H9 (cell line): ENCODE measurements at regions not wholly inside any gene's neighbourhood (a gene's known extent, or its start where the extent isn't known, plus 50 kb on each side); places are given as distances from the start of the nearest gene placed in this dataset.

Experiments used
- DNase-seq: peaks from one replicate; pipeline ENCODE4 v3.0.0-alpha.2; 2017
- H2AFZ ChIP-seq: one replicate; pipeline ENCODE4 v1.6.1; 2013; ENCODE audit warnings: mild to moderate bottlenecking, low read length, control low read depth, moderate library complexity
- H2AK5ac ChIP-seq: 2 replicates; pipeline ENCODE4 v1.6.1; 2013; ENCODE audit warnings: low read length, control low read depth, mixed read lengths; ENCODE audit not compliant: insufficient read length
- H2BK120ac ChIP-seq: one replicate; pipeline ENCODE4 v1.6.1; 2013; ENCODE audit warnings: low read depth, mild to moderate bottlenecking, low read length, control low read depth, inconsistent platforms; ENCODE audit not compliant: poor library complexity, severe bottlenecking
- H2BK12ac ChIP-seq: 2 replicates; pipeline ENCODE4 v1.6.1; 2013; ENCODE audit warnings: low read length, control low read depth, mixed read lengths, low read depth; ENCODE audit not compliant: insufficient read length
- H2BK15ac ChIP-seq: 2 replicates; pipeline ENCODE4 v1.6.1; 2013; ENCODE audit warnings: low read depth, low read length, control low read depth
- H2BK20ac ChIP-seq: one replicate; pipeline ENCODE4 v1.6.1; 2013; ENCODE audit warnings: low read depth, mild to moderate bottlenecking, low read length, control low read depth, inconsistent platforms; ENCODE audit not compliant: poor library complexity, severe bottlenecking
- H2BK5ac ChIP-seq: 2 replicates; pipeline ENCODE4 v1.6.1; 2013; ENCODE audit warnings: low read length, control low read depth, mixed read lengths; ENCODE audit not compliant: insufficient read length
- H3K14ac ChIP-seq: 2 replicates; pipeline ENCODE4 v1.6.1; 2013; ENCODE audit warnings: low read length, control low read depth; ENCODE audit not compliant: insufficient read depth
- H3K18ac ChIP-seq: 2 replicates; pipeline ENCODE4 v1.6.1; 2013; ENCODE audit warnings: low read depth, mild to moderate bottlenecking, mixed read lengths, low read length, control low read depth; ENCODE audit not compliant: insufficient read length
- H3K23ac ChIP-seq: 2 replicates; pipeline ENCODE4 v1.6.1; 2013; ENCODE audit warnings: low read length, control low read depth, mixed read lengths, low read depth; ENCODE audit not compliant: insufficient read length
- H3K23me2 ChIP-seq: 2 replicates; pipeline ENCODE4 v1.6.1; 2013; ENCODE audit warnings: low read depth, mild to moderate bottlenecking, mixed read lengths, low read length, control low read depth; ENCODE audit not compliant: insufficient read length, poor library complexity, severe bottlenecking
- H3K27ac ChIP-seq: 2 replicates; pipeline ENCODE4 v1.5.1; 2013; ENCODE audit warnings: low read length, control low read depth, mixed read lengths, low read depth; ENCODE audit not compliant: insufficient read length
- H3K27me3 ChIP-seq: 2 replicates; pipeline ENCODE4 v1.6.1; 2013; ENCODE audit warnings: low read length, control low read depth, inconsistent platforms; ENCODE audit not compliant: insufficient read depth
- H3K4ac ChIP-seq: 2 replicates; pipeline ENCODE4 v1.6.1; 2013; ENCODE audit warnings: low read depth, mild to moderate bottlenecking, control low read depth, inconsistent platforms, low read length, moderate library complexity
- H3K4me1 ChIP-seq: 2 replicates; pipeline ENCODE4 v1.6.1; 2013; ENCODE audit warnings: low read length, control low read depth, inconsistent platforms; ENCODE audit not compliant: insufficient read depth
- H3K4me2 ChIP-seq: 2 replicates; pipeline ENCODE4 v1.6.1; 2013; ENCODE audit warnings: low read length, control low read depth, mixed read lengths; ENCODE audit not compliant: insufficient read length, insufficient read depth
- H3K56ac ChIP-seq: 2 replicates; pipeline ENCODE4 v1.6.1; 2013; ENCODE audit warnings: low read depth, mild to moderate bottlenecking, mixed read lengths, low read length, control low read depth; ENCODE audit not compliant: insufficient read length
- H3K79me1 ChIP-seq: 2 replicates; pipeline ENCODE4 v1.6.1; 2013; ENCODE audit warnings: low read depth, mild to moderate bottlenecking, moderate library complexity, low read length, control low read depth, inconsistent platforms; ENCODE audit not compliant: insufficient read depth, poor library complexity, severe bottlenecking
- H3K79me2 ChIP-seq: 2 replicates; pipeline ENCODE4 v1.6.1; 2013; ENCODE audit warnings: low read length, control low read depth, inconsistent platforms; ENCODE audit not compliant: insufficient read depth
- H3K9ac ChIP-seq: 2 replicates; pipeline ENCODE4 v1.6.1; 2013; ENCODE audit warnings: low read length, control low read depth, mixed read lengths; ENCODE audit not compliant: insufficient read length; ENCODE audit errors: extremely low read depth
- H3K9me3 ChIP-seq: one replicate; pipeline ENCODE4 v1.6.1; 2013; ENCODE audit warnings: low read depth, low read length, inconsistent platforms; ENCODE audit not compliant: control insufficient read depth
- H3T11ph ChIP-seq: one replicate; pipeline ENCODE4 v1.6.1; 2013; ENCODE audit warnings: mild to moderate bottlenecking, low read length, control low read depth, inconsistent platforms
- H4K20me1 ChIP-seq: one replicate; pipeline ENCODE4 v1.6.1; 2013; ENCODE audit not compliant: control insufficient read depth, insufficient read length, insufficient read depth
- H4K5ac ChIP-seq: 2 replicates; pipeline ENCODE4 v1.6.1; 2013; ENCODE audit warnings: low read depth, mild to moderate bottlenecking, mixed read lengths, low read length, control low read depth; ENCODE audit not compliant: insufficient read length
- H4K8ac ChIP-seq: replicated peaks from 2 replicates; pipeline ENCODE4 v1.6.1; 2013; ENCODE audit warnings: low read length, control low read depth, mixed read lengths, low read depth; ENCODE audit not compliant: insufficient read length
- H4K91ac ChIP-seq: 2 replicates; pipeline ENCODE4 v1.6.1; 2013; ENCODE audit warnings: low read depth, mild to moderate bottlenecking, moderate library complexity, mixed read lengths, low read length, control low read depth; ENCODE audit not compliant: insufficient read length
- H3K27ac Mint-ChIP-seq, 3 experiments: 2 replicates in 2 of 3; 3 replicates in 1 of 3; pipeline ENCODE4 v1.8.0; 2020 to 2021; ENCODE audit warnings: mixed read lengths in 3 of 3, mild to moderate bottlenecking in 1 of 3, moderate library complexity in 1 of 3
- H3K27me3 Mint-ChIP-seq: 2 replicates; pipeline ENCODE4 v1.8.0; 2021; ENCODE audit warnings: low read depth, mild to moderate bottlenecking, moderate library complexity, mixed read lengths
- H3K36me3 Mint-ChIP-seq, 3 experiments: 2 replicates in 2 of 3; 3 replicates in 1 of 3; pipeline ENCODE4 v1.8.0; 2020 to 2021; ENCODE audit warnings: low read depth in 3 of 3, mixed read lengths in 3 of 3; ENCODE audit not compliant: insufficient read depth in 1 of 3
- H3K4me1 Mint-ChIP-seq, 2 experiments: 2 replicates each; pipeline ENCODE4 v1.8.0; 2020; ENCODE audit warnings: mixed read lengths in 2 of 2
- H3K4me3 Mint-ChIP-seq, 2 experiments: 2 replicates in 1 of 2; 3 replicates in 1 of 2; pipeline ENCODE4 v1.8.0; 2020 to 2021; ENCODE audit warnings: mild to moderate bottlenecking in 2 of 2, mixed read lengths in 2 of 2, moderate library complexity in 1 of 2
- H3K9me3 Mint-ChIP-seq, 2 experiments: 2 replicates in 1 of 2; 3 replicates in 1 of 2; pipeline ENCODE4 v1.8.0; 2020; ENCODE audit warnings: mild to moderate bottlenecking in 2 of 2, mixed read lengths in 2 of 2, moderate library complexity in 1 of 2
- WGBS: extraction: QIAGEN DNeasy Blood & Tissue Kit; methylation state at CpG from one replicate; pipeline ENCODE4 v1.1.7; 2013; ENCODE audit warnings: missing lambda C conversion rate, low lambda C conversion rate, mixed read lengths; ENCODE audit not compliant: insufficient read length; ENCODE audit errors: extremely low coverage; 5-methylcytosine and 5-hydroxymethylcytosine counted together
- TF ChIP-seq, protein P1 (sequence below): fragments of 200-600 bp; sonication (generic); conservative IDR thresholded peaks from 3 replicates; pipeline ENCODE4 v1.8.0; 2021; ENCODE audit warnings: antibody characterized with exemption, mild to moderate bottlenecking

DNA sequence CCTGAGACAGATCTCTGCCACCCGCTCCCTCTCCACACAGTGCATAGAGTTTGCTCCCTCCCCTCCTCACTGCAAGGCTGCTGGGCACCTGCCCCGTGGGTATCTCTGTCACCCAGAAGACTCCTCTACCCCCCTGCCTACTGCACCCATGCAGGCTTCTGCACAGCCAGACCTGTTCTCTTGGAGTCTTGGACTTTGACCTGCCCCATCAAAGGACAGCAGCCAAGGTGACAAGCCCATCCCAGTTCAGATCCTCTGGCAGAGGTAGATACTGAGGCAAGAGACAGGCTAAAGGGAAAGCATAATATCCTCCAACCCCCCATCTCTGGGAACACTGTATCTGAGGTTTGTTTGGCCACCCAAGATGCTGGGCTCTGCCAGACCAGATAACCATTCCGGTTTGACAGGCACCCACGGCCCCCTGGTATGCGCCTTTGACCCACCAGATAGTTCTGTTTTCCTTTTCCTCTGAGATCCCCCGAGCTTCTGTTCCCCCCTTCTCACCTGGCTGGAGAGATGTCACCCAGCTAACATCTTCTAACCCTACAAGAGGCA, 239.6 kb downstream of the SOX9 start:
- no peak overlapping the region for H2BK120ac ChIP-seq
- H3K27me3 ChIP-seq = no peaks in the 10 kb centered on the region
- no peaks in the 10 kb centered on the region for H3K79me2 ChIP-seq
- H2BK20ac ChIP-seq = no peak overlapping the region
- DNase-seq = no peak
- no peak overlapping the region for H3K23ac ChIP-seq
- H3T11ph ChIP-seq = no peak overlapping the region
- H3K18ac ChIP-seq = no peak overlapping the region
- no peaks in the 10 kb centered on the region for H3K79me1 ChIP-seq
- no peaks in the 10 kb centered on the region for H3K9me3 ChIP-seq
- no peak overlapping the region for H3K4me2 ChIP-seq
- no peaks in the 10 kb centered on the region for H4K20me1 ChIP-seq
- no peaks in the 10 kb centered on the region for H3K4me1 ChIP-seq
- H2BK12ac ChIP-seq = no peak overlapping the region
- Mint-ChIP-seq H3K27me3 (peaks cover 11% of the 10 kb centered on the region), H3K4me1 (peaks cover 3 to 4% of the 10 kb centered on the region in 2 experiments; a peak in 3 of 4 replicates), H3K36me3 (no peaks in the 10 kb centered on the region), H3K4me3 (no peak overlapping the region), H3K9me3 (no peaks in the 10 kb centered on the region; a peak in 2 of 5 replicates), H3K27ac (peak overlapping the region in 1 of 3 experiments; percentile 52; a peak in 2 of 7 replicates)
- no peak overlapping the region for H4K91ac ChIP-seq
- H2BK5ac ChIP-seq = no peak overlapping the region
- no peak overlapping the region for H4K5ac ChIP-seq
- H3K4ac ChIP-seq = no peak overlapping the region
- no CpG with 5 or more reads among the region's 6 CpGs for WGBS
- H4K8ac ChIP-seq = no peak overlapping the region
- H3K27ac ChIP-seq = no peak overlapping the region
- H2BK15ac ChIP-seq = no peak overlapping the region
- no peak overlapping the region for H3K9ac ChIP-seq
- no peak overlapping the region for H3K14ac ChIP-seq
- no peak overlapping the region for H2AFZ ChIP-seq
- H3K56ac ChIP-seq = no peak overlapping the region
- no peaks in the 10 kb centered on the region for H3K23me2 ChIP-seq
- TF ChIP-seq, protein P1, sequence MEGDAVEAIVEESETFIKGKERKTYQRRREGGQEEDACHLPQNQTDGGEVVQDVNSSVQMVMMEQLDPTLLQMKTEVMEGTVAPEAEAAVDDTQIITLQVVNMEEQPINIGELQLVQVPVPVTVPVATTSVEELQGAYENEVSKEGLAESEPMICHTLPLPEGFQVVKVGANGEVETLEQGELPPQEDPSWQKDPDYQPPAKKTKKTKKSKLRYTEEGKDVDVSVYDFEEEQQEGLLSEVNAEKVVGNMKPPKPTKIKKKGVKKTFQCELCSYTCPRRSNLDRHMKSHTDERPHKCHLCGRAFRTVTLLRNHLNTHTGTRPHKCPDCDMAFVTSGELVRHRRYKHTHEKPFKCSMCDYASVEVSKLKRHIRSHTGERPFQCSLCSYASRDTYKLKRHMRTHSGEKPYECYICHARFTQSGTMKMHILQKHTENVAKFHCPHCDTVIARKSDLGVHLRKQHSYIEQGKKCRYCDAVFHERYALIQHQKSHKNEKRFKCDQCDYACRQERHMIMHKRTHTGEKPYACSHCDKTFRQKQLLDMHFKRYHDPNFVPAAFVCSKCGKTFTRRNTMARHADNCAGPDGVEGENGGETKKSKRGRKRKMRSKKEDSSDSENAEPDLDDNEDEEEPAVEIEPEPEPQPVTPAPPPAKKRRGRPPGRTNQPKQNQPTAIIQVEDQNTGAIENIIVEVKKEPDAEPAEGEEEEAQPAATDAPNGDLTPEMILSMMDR = no peak
- no peak overlapping the region for H2AK5ac ChIP-seq
